ENCODE measurements at regions not wholly inside any gene's neighbourhood (a gene's known extent, or its start where the extent isn't known, plus 50 kb on each side); places are given as distances from the start of the nearest gene placed in this dataset.

DNA sequence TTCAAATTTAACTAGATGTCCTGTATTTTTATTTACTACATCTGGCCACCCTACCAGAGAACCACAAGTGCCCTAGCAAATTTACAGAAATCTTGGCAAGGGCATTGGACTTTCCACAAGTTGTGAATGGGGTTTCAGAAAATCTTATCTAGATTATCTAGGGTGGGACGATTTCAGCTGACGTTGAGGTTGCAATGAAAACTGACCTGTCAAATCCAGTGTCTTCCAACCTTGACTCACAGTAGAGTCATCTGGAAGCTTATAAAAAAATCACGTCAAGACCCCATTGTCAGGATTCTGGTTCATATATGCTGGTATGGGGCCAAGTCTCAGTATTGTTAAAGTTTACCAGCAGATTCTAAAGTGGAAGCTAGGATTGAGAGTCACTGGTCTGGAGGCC lies 109.6 kb upstream of the ACTBL2 start:
- TF ChIP-seq, protein P1, sequence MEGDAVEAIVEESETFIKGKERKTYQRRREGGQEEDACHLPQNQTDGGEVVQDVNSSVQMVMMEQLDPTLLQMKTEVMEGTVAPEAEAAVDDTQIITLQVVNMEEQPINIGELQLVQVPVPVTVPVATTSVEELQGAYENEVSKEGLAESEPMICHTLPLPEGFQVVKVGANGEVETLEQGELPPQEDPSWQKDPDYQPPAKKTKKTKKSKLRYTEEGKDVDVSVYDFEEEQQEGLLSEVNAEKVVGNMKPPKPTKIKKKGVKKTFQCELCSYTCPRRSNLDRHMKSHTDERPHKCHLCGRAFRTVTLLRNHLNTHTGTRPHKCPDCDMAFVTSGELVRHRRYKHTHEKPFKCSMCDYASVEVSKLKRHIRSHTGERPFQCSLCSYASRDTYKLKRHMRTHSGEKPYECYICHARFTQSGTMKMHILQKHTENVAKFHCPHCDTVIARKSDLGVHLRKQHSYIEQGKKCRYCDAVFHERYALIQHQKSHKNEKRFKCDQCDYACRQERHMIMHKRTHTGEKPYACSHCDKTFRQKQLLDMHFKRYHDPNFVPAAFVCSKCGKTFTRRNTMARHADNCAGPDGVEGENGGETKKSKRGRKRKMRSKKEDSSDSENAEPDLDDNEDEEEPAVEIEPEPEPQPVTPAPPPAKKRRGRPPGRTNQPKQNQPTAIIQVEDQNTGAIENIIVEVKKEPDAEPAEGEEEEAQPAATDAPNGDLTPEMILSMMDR (IDR thresholded peaks at IDR 0.05): no peak
- no peak for TF ChIP-seq POLR2A (IDR thresholded peaks at IDR 0.05)
